ENCODE measurements at regions not wholly inside any gene's neighbourhood (a gene's known extent, or its start where the extent isn't known, plus 50 kb on each side); places are given as distances from the start of the nearest gene placed in this dataset.
"Not testable (repeated sequence)": the region's sequence is repeated elsewhere in the genome, so short reads cannot be mapped to it uniquely, and the experiment has no call there.

GRCh38 chr2:176794392-176794791 lies 418.2 kb upstream of the HNRNPA3 start:
- TF ChIP-seq POLR2AphosphoS5 (IDR thresholded peaks at IDR 0.05) (no peak), POLR2A (IDR thresholded peaks at IDR 0.05) (no peak), CTCF (IDR thresholded peaks at IDR 0.05) (no peak)
- 73 to 93% (median 79%) methylated on average over 1 of the region's 1 CpG for WGBS, 5 donors
- Histone ChIP-seq H3K4me3 (no peak overlapping the region), H3K9me3 (no peaks in the 10 kb centered on the region), H3K36me3 (no peaks in the 10 kb centered on the region), H3K27me3 (no peaks in the 10 kb centered on the region), H3K4me1 (no peaks in the 10 kb centered on the region), H3K27ac (no peak overlapping the region)
- no peak for DNase-seq
- intact Hi-C loops (cut with DNase I; ENCODE audit: low total_unique reads): no loop called here

GRCh38 chr2:176795823-176796222 lies 416.8 kb upstream of the HNRNPA3 start:
- no peak overlapping the region for H3K27ac ChIP-seq
- intact Hi-C loops (cut with DNase I; ENCODE audit: low total_unique reads): no loop called here
- no peak overlapping the region for H3K4me3 ChIP-seq
- no peak for DNase-seq
- H3K27me3 ChIP-seq: no peaks in the 10 kb centered on the region
- TF ChIP-seq POLR2AphosphoS5 (IDR thresholded peaks at IDR 0.05) (no peak), CTCF (IDR thresholded peaks at IDR 0.05) (no peak), POLR2A (IDR thresholded peaks at IDR 0.05) (no peak), EP300 (IDR thresholded peaks at IDR 0.05) (no peak)
- no peaks in the 10 kb centered on the region for H3K36me3 ChIP-seq
- 71 to 89% (median 83%) methylated on average over 2 of the region's 2 CpGs for WGBS, 5 donors
- H3K9me3 ChIP-seq: no peaks in the 10 kb centered on the region
- H3K4me1 ChIP-seq: no peaks in the 10 kb centered on the region

GRCh38 chr2:176796677-176797076 lies 415.9 kb upstream of the HNRNPA3 start:
- H3K9me3 ChIP-seq; H3K4me1 ChIP-seq; DNase-seq; H3K36me3 ChIP-seq; H3K27me3 ChIP-seq; intact Hi-C loops (cut with DNase I; ENCODE audit: low total_unique reads); H3K4me3 ChIP-seq; H3K27ac ChIP-seq: not testable (repeated sequence)
- WGBS, 5 donors: 70 to 86% (median 79%) methylated on average over 8 to 12 of the region's 13 CpGs

- Histone ChIP-seq H3K27me3 (no peaks in the 10 kb centered on the region), H3K4me3 (no peak overlapping the region), H3K9me3 (no peaks in the 10 kb centered on the region), H3K36me3 (no peaks in the 10 kb centered on the region), H3K27ac (no peak overlapping the region), H3K4me1 (no peaks in the 10 kb centered on the region)
- intact Hi-C loops (cut with DNase I; ENCODE audit: low total_unique reads): no loop called here
- no peak for TF ChIP-seq CTCF (IDR thresholded peaks at IDR 0.05)
- no peak for TF ChIP-seq POLR2AphosphoS5 (IDR thresholded peaks at IDR 0.05)
- no peak for TF ChIP-seq EP300 (IDR thresholded peaks at IDR 0.05)
- TF ChIP-seq POLR2A (IDR thresholded peaks at IDR 0.05): no peak
- no peak for DNase-seq
- 21 to 39% (median 31%) methylated on average over 2 of the region's 2 CpGs for WGBS, 5 donors
Measured at GRCh38 chr2:176804392-176804791, 408.2 kb upstream of the HNRNPA3 start.

- Histone ChIP-seq H3K9me3 (no peaks in the 10 kb centered on the region), H3K27me3 (no peaks in the 10 kb centered on the region), H3K4me1 (no peaks in the 10 kb centered on the region), H3K36me3 (no peaks in the 10 kb centered on the region), H3K27ac (no peak overlapping the region), H3K4me3 (no peak overlapping the region)
- TF ChIP-seq POLR2A (IDR thresholded peaks at IDR 0.05) (no peak), EP300 (IDR thresholded peaks at IDR 0.05) (no peak), CTCF (IDR thresholded peaks at IDR 0.05) (no peak), POLR2AphosphoS5 (IDR thresholded peaks at IDR 0.05) (no peak)
- no peak for DNase-seq
- intact Hi-C loops (cut with DNase I; ENCODE audit: low total_unique reads): no loop called here
Measured at GRCh38 chr2:176805345-176805744, 407.2 kb upstream of the HNRNPA3 start.

All from stomach (tissue), 8 donors.